ENCODE measurements at regions not wholly inside any gene's neighbourhood (a gene's known extent, or its start where the extent isn't known, plus 50 kb on each side); places are given as distances from the start of the nearest gene placed in this dataset.

- Histone ChIP-seq H3K27ac (no peak overlapping the region), H3K4me1 (replicated peaks in 1 of 2) (no peaks in the 10 kb centered on the region), H3K4me3 (no peak overlapping the region)
- no peak for ATAC-seq (replicated peaks in 6 of 8)
- WGBS, 10 experiments, result 20 to 100% (median 80%) methylated on average over 1 of the region's 1 CpG; no CpG with 5 or more reads in 3 of the 10 experiments
- in situ Hi-C loops (cut with MboI; ENCODE audit: low pct_unique_long_range_greater_than_20kb in 2 of 9, low sequenced_read_pairs in 9 of 9, unreplicated experiment in 9 of 9), result no loop called here
These were observed 573.5 kb downstream of the TNS3 start for GRCh38 chr7:47008461-47008860.

- WGBS, 10 experiments, result 10 to 83% (median 52%) methylated on average over 2 to 5 of the region's 5 CpGs; no CpG with 5 or more reads in 1 of the 10 experiments
- in situ Hi-C loops (cut with MboI; ENCODE audit: low pct_unique_long_range_greater_than_20kb in 2 of 9, low sequenced_read_pairs in 9 of 9, unreplicated experiment in 9 of 9), result no loop called here
- no peak overlapping the region for H3K27ac ChIP-seq
- ATAC-seq (replicated peaks in 6 of 8), result no peak
- H3K4me1 ChIP-seq (replicated peaks in 1 of 2), result no peaks in the 10 kb centered on the region
- no peak overlapping the region for H3K4me3 ChIP-seq
These were observed 574.4 kb downstream of the TNS3 start for GRCh38 chr7:47007471-47007870.

- 36 to 100% (median 100%) methylated on average over 1 of the region's 1 CpG; no CpG with 5 or more reads in 5 of the 10 experiments for WGBS, 10 experiments
- ATAC-seq (replicated peaks in 6 of 8), result peak in 2 of 8 experiments; percentile 45 to 56
- Histone ChIP-seq H3K4me3 (no peak overlapping the region), H3K27ac (no peak overlapping the region), H3K4me1 (replicated peaks in 1 of 2) (no peaks in the 10 kb centered on the region)
- in situ Hi-C loops (cut with MboI; ENCODE audit: low pct_unique_long_range_greater_than_20kb in 2 of 9, low sequenced_read_pairs in 9 of 9, unreplicated experiment in 9 of 9), result no loop called here
These were observed 581.4 kb downstream of the TNS3 start for GRCh38 chr7:47000561-47000960.

- no peak overlapping the region for H3K27ac ChIP-seq
- in situ Hi-C loops (cut with MboI; ENCODE audit: low pct_unique_long_range_greater_than_20kb in 2 of 9, low sequenced_read_pairs in 9 of 9, unreplicated experiment in 9 of 9), result no loop called here
- no peaks in the 10 kb centered on the region for H3K4me1 ChIP-seq (replicated peaks in 1 of 2)
- H3K4me3 ChIP-seq, result no peak overlapping the region
- ATAC-seq (replicated peaks in 6 of 8), result no peak
These were observed 582.0 kb downstream of the TNS3 start for GRCh38 chr7:46999866-47000265.

GRCh38 chr7:46996972-46997371 is 584.9 kb downstream of the TNS3 start:
- in situ Hi-C loops (cut with MboI; ENCODE audit: low pct_unique_long_range_greater_than_20kb in 2 of 9, low sequenced_read_pairs in 9 of 9, unreplicated experiment in 9 of 9), result no loop called here
- Histone ChIP-seq H3K27ac (no peak overlapping the region), H3K4me3 (no peak overlapping the region), H3K4me1 (replicated peaks in 1 of 2) (no peaks in the 10 kb centered on the region)
- ATAC-seq (replicated peaks in 6 of 8), result no peak
- 88 to 100% (median 100%) methylated on average over 1 to 2 of the region's 3 CpGs; no CpG with 5 or more reads in 3 of the 10 experiments for WGBS, 10 experiments

GRCh38 chr7:46993396-46993795 is 588.5 kb downstream of the TNS3 start:
- H3K4me1 ChIP-seq (replicated peaks in 1 of 2), result no peaks in the 10 kb centered on the region
- H3K4me3 ChIP-seq, result no peak overlapping the region
- WGBS, 10 experiments, result 31 to 100% (median 79%) methylated on average over 1 to 3 of the region's 3 CpGs; no CpG with 5 or more reads in 5 of the 10 experiments
- in situ Hi-C loops (cut with MboI; ENCODE audit: low pct_unique_long_range_greater_than_20kb in 2 of 9, low sequenced_read_pairs in 9 of 9, unreplicated experiment in 9 of 9), result no loop called here
- no peak for ATAC-seq (replicated peaks in 6 of 8)
- no peak overlapping the region for H3K27ac ChIP-seq

GRCh38 chr7:46990761-46991160 is 591.1 kb downstream of the TNS3 start:
- no peaks in the 10 kb centered on the region for H3K4me1 ChIP-seq (replicated peaks in 1 of 2)
- ATAC-seq (replicated peaks in 6 of 8), result no peak
- in situ Hi-C loops (cut with MboI; ENCODE audit: low pct_unique_long_range_greater_than_20kb in 2 of 9, low sequenced_read_pairs in 9 of 9, unreplicated experiment in 9 of 9), result no loop called here

GRCh38 chr7:46989247-46989646 is 592.7 kb downstream of the TNS3 start:
- no peak for ATAC-seq (replicated peaks in 6 of 8)
- no peak overlapping the region for H3K4me3 ChIP-seq
- H3K27ac ChIP-seq, result no peak overlapping the region
- in situ Hi-C loops (cut with MboI; ENCODE audit: low pct_unique_long_range_greater_than_20kb in 2 of 9, low sequenced_read_pairs in 9 of 9, unreplicated experiment in 9 of 9), result no loop called here
- H3K4me1 ChIP-seq (replicated peaks in 1 of 2), result no peaks in the 10 kb centered on the region

More at GRCh38 chr7:46990761-46991160, 591.1 kb downstream of the TNS3 start:
- H3K27ac ChIP-seq, result no peak overlapping the region
- no peak overlapping the region for H3K4me3 ChIP-seq

GRCh38 chr7:46982928-46983327 is 599.0 kb downstream of the TNS3 start:
- Histone ChIP-seq H3K4me1 (replicated peaks in 1 of 2) (peaks cover 0 to 4% of the 10 kb centered on the region in 2 donors), H3K27ac (no peak overlapping the region), H3K4me3 (no peak overlapping the region)
- WGBS, 10 experiments, result 20 to 89% (median 56%) methylated on average over 1 to 8 of the region's 8 CpGs; no CpG with 5 or more reads in 1 of the 10 experiments
- peak in 5 of 8 experiments; percentile 41 to 89 (median 60) for ATAC-seq (replicated peaks in 6 of 8)
- in situ Hi-C loops (cut with MboI; ENCODE audit: low pct_unique_long_range_greater_than_20kb in 2 of 9, low sequenced_read_pairs in 9 of 9, unreplicated experiment in 9 of 9), result no loop called here

GRCh38 chr7:46979439-46979838 is 602.5 kb downstream of the TNS3 start:
- H3K27ac ChIP-seq, result no peak overlapping the region
- in situ Hi-C loops (cut with MboI; ENCODE audit: low pct_unique_long_range_greater_than_20kb in 2 of 9, low sequenced_read_pairs in 9 of 9, unreplicated experiment in 9 of 9), result no loop called here
- 57 to 89% (median 74%) methylated on average over 1 of the region's 1 CpG; no CpG with 5 or more reads in 6 of the 10 experiments for WGBS, 10 experiments
- H3K4me3 ChIP-seq, result no peak overlapping the region
- peaks cover 0 to 4% of the 10 kb centered on the region in 2 donors for H3K4me1 ChIP-seq (replicated peaks in 1 of 2)
- ATAC-seq (replicated peaks in 6 of 8), result no peak

- no peak for ATAC-seq (replicated peaks in 6 of 8)
- Histone ChIP-seq H3K4me1 (replicated peaks in 1 of 2) (no peaks in the 10 kb centered on the region), H3K27ac (no peak overlapping the region), H3K4me3 (no peak overlapping the region)
- in situ Hi-C loops (cut with MboI; ENCODE audit: low pct_unique_long_range_greater_than_20kb in 2 of 9, low sequenced_read_pairs in 9 of 9, unreplicated experiment in 9 of 9), result no loop called here
- 0 to 94% (median 88%) methylated on average over 1 to 2 of the region's 2 CpGs; no CpG with 5 or more reads in 1 of the 10 experiments for WGBS, 10 experiments
These were observed 606.4 kb downstream of the TNS3 start for GRCh38 chr7:46975493-46975892.

GRCh38 chr7:46972205-46972604 is 609.7 kb downstream of the TNS3 start:
- ATAC-seq (replicated peaks in 6 of 8), result peak in 2 of 8 experiments; percentile 75 to 78
- 0 to 100% (median 67%) methylated on average over 1 to 3 of the region's 3 CpGs for WGBS, 10 experiments
- H3K4me1 ChIP-seq (replicated peaks in 1 of 2), result no peaks in the 10 kb centered on the region
- in situ Hi-C loops (cut with MboI; ENCODE audit: low pct_unique_long_range_greater_than_20kb in 2 of 9, low sequenced_read_pairs in 9 of 9, unreplicated experiment in 9 of 9), result no loop called here
- no peak overlapping the region for H3K4me3 ChIP-seq
- no peak overlapping the region for H3K27ac ChIP-seq

- in situ Hi-C loops (cut with MboI; ENCODE audit: low pct_unique_long_range_greater_than_20kb in 2 of 9, low sequenced_read_pairs in 9 of 9, unreplicated experiment in 9 of 9), result no loop called here
- ATAC-seq (replicated peaks in 6 of 8), result no peak
These were observed 611.4 kb downstream of the TNS3 start for GRCh38 chr7:46970476-46970875.

GRCh38 chr7:46970131-46970430 is 611.8 kb downstream of the TNS3 start:
- no peak overlapping the region for H3K27ac ChIP-seq
- 40 to 100% (median 83%) methylated on average over 1 to 5 of the region's 5 CpGs; no CpG with 5 or more reads in 1 of the 10 experiments for WGBS, 10 experiments
- in situ Hi-C loops (cut with MboI; ENCODE audit: low pct_unique_long_range_greater_than_20kb in 2 of 9, low sequenced_read_pairs in 9 of 9, unreplicated experiment in 9 of 9), result no loop called here

More at GRCh38 chr7:46970476-46970875, 611.4 kb downstream of the TNS3 start:
- Histone ChIP-seq H3K4me1 (replicated peaks in 1 of 2) (no peaks in the 10 kb centered on the region), H3K4me3 (no peak overlapping the region), H3K27ac (no peak overlapping the region)
- 83 to 100% (median 100%) methylated on average over 1 of the region's 1 CpG; no CpG with 5 or more reads in 3 of the 10 experiments for WGBS, 10 experiments

More at GRCh38 chr7:46970131-46970430, 611.8 kb downstream of the TNS3 start:
- no peaks in the 10 kb centered on the region for H3K4me1 ChIP-seq (replicated peaks in 1 of 2)
- no peak overlapping the region for H3K4me3 ChIP-seq
- ATAC-seq (replicated peaks in 6 of 8), result no peak
